Transverse colon (tissue), 3 donors: ENCODE measurements at regions not wholly inside any gene's neighbourhood (a gene's known extent, or its start where the extent isn't known, plus 50 kb on each side); places are given as distances from the start of the nearest gene placed in this dataset.

Source experiments
- CTCF ChIP-seq, 5 experiments: fragments of 200-600 bp in 3 of 5; fragments of 450-650 bp in 2 of 5; sonication (generic) in 3 of 5; IDR thresholded peaks; 1 replicate in 2 of 5; 2 replicates in 3 of 5; pipeline ENCODE4 v1.5.1; 2016 to 2017; ENCODE audit warnings: antibody characterized with exemption in 5 of 5, inconsistent platforms in 3 of 5, mild to moderate bottlenecking in 2 of 5, moderate library complexity in 1 of 5
- EP300 ChIP-seq: sonication (generic); formaldehyde crosslinking; IDR thresholded peaks from one replicate; pipeline ENCODE4 v1.6.1; 2017; ENCODE audit warnings: antibody characterized with exemption, low read depth

GRCh38 chr2:16201848-16202247 lies 261.5 kb downstream of the MYCN start:
- TF ChIP-seq CTCF (IDR thresholded peaks at IDR 0.05), result no peak
- TF ChIP-seq EP300, result no peak
